H1 (cell line): ENCODE measurements at regions not wholly inside any gene's neighbourhood (a gene's known extent, or its start where the extent isn't known, plus 50 kb on each side); places are given as distances from the start of the nearest gene placed in this dataset.

Experiments
- CTCF ChIA-PET: fragments of 300-600 bp; sonication (Branson Sonifier 250); formaldehyde crosslinking; loops from one replicate; lab custom pipeline; 2021; ENCODE audit not compliant: partially characterized antibody; lab: Charles Lee
- POLR2A ChIA-PET: fragments of 300-600 bp; sonication (Branson Sonifier 250); formaldehyde crosslinking; loops from one replicate; lab custom pipeline; 2021; ENCODE audit warnings: inconsistent platforms; ENCODE audit not compliant: partially characterized antibody; lab: Charles Lee
- DNase-seq, 2 experiments: peaks; one replicate each; pipeline versions ENCODE4 v3.0.0 to v3.0.0-alpha.2; 2010 to 2022; ENCODE audit warnings: low spot score in 2 of 2, low read depth in 1 of 2, mixed read lengths in 1 of 2
- FAIRE-seq: peaks from 2 replicates; lab custom pipeline; 2011; peaks lifted over from hg19 to GRCh38; lab: Jason Lieb, UNC
- H2AFZ ChIP-seq: 2 replicates; pipeline ENCODE4 v1.8.1; 2012; ENCODE audit warnings: low read length, inconsistent platforms
- H2AK5ac ChIP-seq: 2 replicates; pipeline ENCODE4 v1.6.1; 2013; ENCODE audit warnings: low read depth, low read length
- H2BK120ac ChIP-seq: replicated peaks from 2 replicates; pipeline ENCODE3; 2013; ENCODE audit warnings: low read depth, low read length, inconsistent platforms
- H2BK12ac ChIP-seq: 2 replicates; pipeline ENCODE4 v1.6.1; 2013; ENCODE audit warnings: low read depth, low read length
- H2BK15ac ChIP-seq: 2 replicates; pipeline ENCODE4 v1.6.1; 2013; ENCODE audit warnings: low read length
- H2BK20ac ChIP-seq: 2 replicates; pipeline ENCODE4 v1.6.1; 2013; ENCODE audit warnings: low read length
- H2BK5ac ChIP-seq: 2 replicates; pipeline ENCODE4 v1.6.1; 2013; ENCODE audit warnings: low read depth, low read length
- H3K14ac ChIP-seq: 2 replicates; pipeline ENCODE4 v1.6.1; 2013; ENCODE audit warnings: inconsistent platforms; ENCODE audit not compliant: insufficient read length
- H3K18ac ChIP-seq: 2 replicates; pipeline ENCODE4 v1.6.1; 2013; ENCODE audit warnings: low read length; ENCODE audit errors: extremely low read depth
- H3K23ac ChIP-seq: 2 replicates; pipeline ENCODE4 v1.6.1; 2013; ENCODE audit warnings: inconsistent platforms; ENCODE audit not compliant: insufficient read length
- H3K23me2 ChIP-seq: 2 replicates; pipeline ENCODE4 v1.6.1; 2013; ENCODE audit warnings: low read depth, low read length
- H3K27ac ChIP-seq: 2 replicates; pipeline ENCODE4 v1.6.1; 2011; ENCODE audit warnings: low read depth, low read length, inconsistent platforms
- H3K27me3 ChIP-seq, 4 experiments: replicated peaks in 1 of 4; 1 replicate in 1 of 4; 2 replicates in 3 of 4; pipeline versions ENCODE4 v1.6.1 to v1.8.1; 2011 to 2013; ENCODE audit warnings: low read length in 3 of 4, mild to moderate bottlenecking in 3 of 4, inconsistent platforms in 2 of 4, mixed read lengths in 2 of 4, moderate library complexity in 1 of 4; ENCODE audit not compliant: control insufficient read depth in 3 of 4, insufficient read depth in 3 of 4; ENCODE audit errors: extremely low read depth in 1 of 4
- H3K36me3 ChIP-seq, 4 experiments: 2 replicates each; pipeline versions ENCODE4 v1.6.1 to v1.8.1; 2011 to 2013; ENCODE audit warnings: mild to moderate bottlenecking in 4 of 4, low read length in 3 of 4, moderate library complexity in 2 of 4, control low read depth in 1 of 4, inconsistent platforms in 1 of 4; ENCODE audit not compliant: insufficient read depth in 4 of 4, control insufficient read depth in 2 of 4
- H3K4ac ChIP-seq: replicated peaks from 2 replicates; pipeline ENCODE3; 2013; ENCODE audit warnings: low read length, low read depth, mixed read lengths, inconsistent platforms; ENCODE audit not compliant: insufficient read length
- H3K4me1 ChIP-seq, 4 experiments: replicated peaks in 1 of 4; 1 replicate in 1 of 4; 2 replicates in 3 of 4; pipeline versions ENCODE4 v1.6.1 to v1.8.1; 2011 to 2013; ENCODE audit warnings: low read length in 3 of 4, inconsistent platforms in 2 of 4, mixed read lengths in 1 of 4; ENCODE audit not compliant: insufficient read depth in 4 of 4, control insufficient read depth in 3 of 4
- H3K4me2 ChIP-seq, 2 experiments: 2 replicates each; pipeline versions ENCODE4 v1.6.1 to v1.8.1; 2011 to 2013; ENCODE audit warnings: low read depth in 2 of 2, low read length in 2 of 2, control low read depth in 1 of 2, inconsistent platforms in 1 of 2, mild to moderate bottlenecking in 1 of 2; ENCODE audit not compliant: insufficient read depth in 1 of 2
- H3K4me3 ChIP-seq, 4 experiments: fragments of 200-600, 300-600 bp in 1 of 4; sonication (generic), shearing (Covaris generic), sonication (Bioruptor Twin) in 1 of 4; 2 replicates each; pipeline versions ENCODE4 v1.5.1 to v1.8.1; 2011 to 2016; ENCODE audit warnings: low read length in 4 of 4, low read depth in 3 of 4, control low read depth in 2 of 4, inconsistent platforms in 2 of 4, mild to moderate bottlenecking in 2 of 4, mixed read lengths in 1 of 4, moderate library complexity in 1 of 4; ENCODE audit not compliant: insufficient read depth in 2 of 4; ENCODE audit errors: extremely low read depth in 1 of 4
- H3K56ac ChIP-seq: replicated peaks from 2 replicates; pipeline ENCODE3; 2013; ENCODE audit warnings: low read depth, mild to moderate bottlenecking, mixed read lengths, low read length, inconsistent platforms; ENCODE audit not compliant: insufficient read length
- H3K79me1 ChIP-seq: 2 replicates; pipeline ENCODE4 v1.6.1; 2013; ENCODE audit warnings: low read depth, low read length, control low read depth
- H3K79me2 ChIP-seq, 2 experiments: 2 replicates each; pipeline versions ENCODE4 v1.6.1 to v1.8.1; 2012 to 2013; ENCODE audit warnings: low read length in 2 of 2, mild to moderate bottlenecking in 2 of 2, inconsistent platforms in 1 of 2; ENCODE audit not compliant: insufficient read depth in 2 of 2, control insufficient read depth in 1 of 2
- H3K9ac ChIP-seq, 4 experiments: replicated peaks in 1 of 4; 1 replicate in 1 of 4; 2 replicates in 3 of 4; pipeline versions ENCODE4 v1.6.1 to v1.8.1; 2011 to 2013; ENCODE audit warnings: low read depth in 3 of 4, low read length in 3 of 4, control low read depth in 2 of 4, mild to moderate bottlenecking in 2 of 4, moderate library complexity in 2 of 4, inconsistent platforms in 1 of 4; ENCODE audit errors: extremely low read depth in 1 of 4
- H3K9me3 ChIP-seq, 2 experiments: 2 replicates each; pipeline versions ENCODE4 v1.6.1 to v1.8.1; 2012 to 2013; ENCODE audit warnings: mild to moderate bottlenecking in 2 of 2, moderate library complexity in 2 of 2, control low read depth in 1 of 2, inconsistent platforms in 1 of 2, low read depth in 1 of 2, low read length in 1 of 2, mixed read lengths in 1 of 2; ENCODE audit not compliant: insufficient read depth in 2 of 2
- H4K20me1 ChIP-seq, 2 experiments: replicated peaks in 1 of 2; 2 replicates each; pipeline versions ENCODE3 to v1.8.1; 2011 to 2013; ENCODE audit warnings: inconsistent platforms in 2 of 2, low read length in 2 of 2, mild to moderate bottlenecking in 1 of 2; ENCODE audit not compliant: insufficient read depth in 2 of 2, control insufficient read depth in 1 of 2
- H4K5ac ChIP-seq: 2 replicates; pipeline ENCODE4 v1.6.1; 2013; ENCODE audit warnings: low read length, low read depth, mixed read lengths, inconsistent platforms; ENCODE audit not compliant: insufficient read length
- H4K8ac ChIP-seq: 2 replicates; pipeline ENCODE4 v1.8.0; 2013; ENCODE audit warnings: mild to moderate bottlenecking, moderate library complexity, low read length, inconsistent platforms; ENCODE audit not compliant: insufficient read depth; ENCODE audit errors: extremely low read depth
- H4K91ac ChIP-seq: replicated peaks from 2 replicates; pipeline ENCODE3; 2013; ENCODE audit warnings: low read length, mixed read lengths, inconsistent platforms; ENCODE audit not compliant: insufficient read length
- CEBPB ChIP-seq: IDR thresholded peaks from 2 replicates; pipeline ENCODE4 v1.6.1; 2012; ENCODE audit warnings: low read depth, low read length
- RAD21 ChIP-seq, 2 experiments: IDR thresholded peaks in 1 of 2; conservative IDR thresholded peaks in 1 of 2; 2 replicates each; pipeline ENCODE4 v1.6.1; 2011; ENCODE audit warnings: low read depth in 2 of 2, low read length in 2 of 2, improper control_type of control experiment in 1 of 2, inconsistent platforms in 1 of 2, mild to moderate bottlenecking in 1 of 2, moderate library complexity in 1 of 2
- WGBS, 2 experiments: shearing (Covaris generic) in 1 of 2; methylation state at CpG; one replicate each; pipeline versions ENCODE4 v1.1.6 to v1.1.7; 2013 to 2015; ENCODE audit warnings: low lambda C conversion rate in 2 of 2, mixed read lengths in 2 of 2, inconsistent platforms in 1 of 2, low coverage in 1 of 2, missing lambda C conversion rate in 1 of 2; ENCODE audit not compliant: insufficient replicate concordance in 2 of 2, insufficient coverage in 1 of 2, insufficient read length in 1 of 2; ENCODE audit errors: extremely low coverage in 1 of 2, missing lambda C conversion rate in 1 of 2; 5-methylcytosine and 5-hydroxymethylcytosine counted together

DNA sequence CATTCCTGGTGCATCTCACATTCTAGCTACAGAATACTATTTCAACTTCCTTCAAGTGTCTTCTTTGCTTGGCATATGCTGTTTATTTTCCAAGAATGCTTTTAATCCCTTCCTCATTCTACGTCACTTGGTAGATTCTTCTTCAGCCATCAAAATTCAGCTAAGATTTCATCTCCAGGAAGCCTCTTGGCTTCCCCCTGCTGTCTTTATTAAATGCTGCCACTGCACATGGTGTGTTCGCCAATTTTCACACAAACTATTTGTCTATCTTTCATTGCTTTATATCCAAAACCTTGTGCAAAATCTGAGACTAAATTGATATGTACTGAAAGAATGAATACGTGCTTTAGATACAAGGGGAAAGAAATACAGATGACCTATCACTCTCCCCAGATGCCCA is 253.0 kb downstream of the RFPL4B start:
- H3K79me1 ChIP-seq: no peaks in the 10 kb centered on the region
- no peak for FAIRE-seq
- H4K5ac ChIP-seq: no peak overlapping the region
- H3K9me3 ChIP-seq: no peaks in the 10 kb centered on the region
- no peaks in the 10 kb centered on the region for H3K79me2 ChIP-seq
- no peak overlapping the region for H3K4me3 ChIP-seq
- H2BK120ac ChIP-seq: no peak overlapping the region
- TF ChIP-seq RAD21 (IDR thresholded peaks at IDR 0.05 in 1 of 2, conservative IDR thresholded peaks at IDR 0.05 in 1 of 2; ENCODE audit: low read depth in 2 of 2, low read length in 2 of 2) (peak; percentile 16 to 22; a peak in 3 of 4 replicates), CEBPB (no peak)
- ChIA-PET POLR2A (no interaction called here), CTCF (interaction anchor here (0.6 to 1.3 kb wide), 3 partner anchors 39 to 307 kb away, joined by 3 read pairs; no protein-coding TSS in a partner anchor)
- no peak overlapping the region for H3K27ac ChIP-seq
- WGBS, 2 experiments: 93% methylated on average over 3 of the region's 3 CpGs; no CpG with 5 or more reads in 1 of the 2 experiments
- no peaks in the 10 kb centered on the region for H3K4me1 ChIP-seq
- no peak overlapping the region for H2BK15ac ChIP-seq
- no peak overlapping the region for H3K23ac ChIP-seq
- no peak overlapping the region for H3K14ac ChIP-seq
- no peak overlapping the region for H2BK5ac ChIP-seq
- H3K18ac ChIP-seq: no peak overlapping the region
- no peak for DNase-seq
- no peaks in the 10 kb centered on the region for H3K23me2 ChIP-seq
- H3K4ac ChIP-seq: no peak overlapping the region
- no peak overlapping the region for H2AK5ac ChIP-seq
- H2AFZ ChIP-seq: no peak overlapping the region
- no peak overlapping the region for H3K4me2 ChIP-seq
- H2BK20ac ChIP-seq: no peak overlapping the region
- no peak overlapping the region for H3K9ac ChIP-seq
- H4K20me1 ChIP-seq: no peaks in the 10 kb centered on the region
- H4K91ac ChIP-seq: no peak overlapping the region
- no peak overlapping the region for H4K8ac ChIP-seq
- H2BK12ac ChIP-seq: no peak overlapping the region
- no peak overlapping the region for H3K56ac ChIP-seq
- no peaks in the 10 kb centered on the region for H3K36me3 ChIP-seq
- no peaks in the 10 kb centered on the region for H3K27me3 ChIP-seq
